Renal pelvis (tissue), 1 donor: ENCODE measurements at regions not wholly inside any gene's neighbourhood (a gene's known extent, or its start where the extent isn't known, plus 50 kb on each side); places are given as distances from the start of the nearest gene placed in this dataset.
A peak's percentile ranks its signal among the peaks of the same experiment; 100 is the strongest.

ENCODE experiments used
- DNase-seq: peaks from one replicate; pipeline ENCODE4 v3.0.0-alpha.2; 2013

GRCh38 chr3:45330510-45331295 is 57.7 kb upstream of the LARS2 start:
- DNase-seq = no peak

GRCh38 chr3:45332493-45332892 is 55.9 kb upstream of the LARS2 start:
- DNase-seq = no peak

GRCh38 chr3:45332901-45333407 is 55.4 kb upstream of the LARS2 start:
- DNase-seq = no peak

GRCh38 chr3:45333549-45333948 is 54.8 kb upstream of the LARS2 start:
- DNase-seq = no peak

- DNase-seq = peak; percentile 19
These were observed 50.4 kb upstream of the LARS2 start for GRCh38 chr3:45337839-45338470.
